HG03439 (cell line): ENCODE measurements at regions not wholly inside any gene's neighbourhood (a gene's known extent, or its start where the extent isn't known, plus 50 kb on each side); places are given as distances from the start of the nearest gene placed in this dataset.
"Not testable (repeated sequence)": the region's sequence is repeated elsewhere in the genome, so short reads cannot be mapped to it uniquely, and the experiment has no call there.

Source experiments
- ATAC-seq: cut with Tn5 transposase; IDR thresholded peaks from one replicate; pipeline ENCODE4 v1.9.1; 2021; ENCODE audit warnings: mild to moderate bottlenecking, moderate library complexity; ENCODE audit not compliant: unreplicated experiment

DNA sequence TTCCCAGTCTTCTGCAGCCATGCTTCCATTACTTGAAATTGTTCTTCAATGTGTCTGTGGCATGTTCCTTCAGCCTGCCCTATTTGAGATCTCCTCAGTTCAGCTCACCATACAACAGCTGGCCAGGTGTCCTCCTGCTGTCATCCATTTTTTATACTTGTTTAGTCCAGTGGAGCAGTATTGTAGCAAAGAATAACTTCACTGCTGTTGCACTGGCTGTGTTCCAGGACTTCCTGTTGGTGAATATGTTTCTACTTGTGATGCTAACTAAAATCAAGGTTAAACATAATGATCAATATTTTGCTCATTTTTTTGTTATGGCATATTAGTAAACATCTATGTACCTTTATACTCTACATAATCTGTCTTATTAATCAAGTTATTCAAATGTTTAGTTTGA, 1394.1 kb downstream of the PCDH9 start:
- no peak for ATAC-seq

DNA sequence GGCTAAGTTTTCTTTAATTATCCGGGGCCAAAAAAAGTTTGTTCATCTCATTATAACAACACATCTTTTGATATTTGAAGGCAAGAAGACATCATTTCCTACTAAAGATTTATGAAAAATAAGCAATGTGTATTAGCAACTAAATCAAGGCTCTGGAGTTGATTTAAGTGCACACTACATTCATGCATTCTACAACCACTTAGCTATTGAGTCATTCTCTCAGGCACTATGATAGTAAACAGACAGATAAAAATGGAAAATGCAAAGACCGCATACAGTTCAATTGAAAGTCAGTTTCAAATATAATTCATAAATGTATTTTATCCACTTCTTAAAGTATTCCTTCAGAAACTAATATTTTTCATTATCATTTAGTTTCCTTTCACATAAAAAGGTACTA, 1395.2 kb downstream of the PCDH9 start:
- no peak for ATAC-seq

DNA sequence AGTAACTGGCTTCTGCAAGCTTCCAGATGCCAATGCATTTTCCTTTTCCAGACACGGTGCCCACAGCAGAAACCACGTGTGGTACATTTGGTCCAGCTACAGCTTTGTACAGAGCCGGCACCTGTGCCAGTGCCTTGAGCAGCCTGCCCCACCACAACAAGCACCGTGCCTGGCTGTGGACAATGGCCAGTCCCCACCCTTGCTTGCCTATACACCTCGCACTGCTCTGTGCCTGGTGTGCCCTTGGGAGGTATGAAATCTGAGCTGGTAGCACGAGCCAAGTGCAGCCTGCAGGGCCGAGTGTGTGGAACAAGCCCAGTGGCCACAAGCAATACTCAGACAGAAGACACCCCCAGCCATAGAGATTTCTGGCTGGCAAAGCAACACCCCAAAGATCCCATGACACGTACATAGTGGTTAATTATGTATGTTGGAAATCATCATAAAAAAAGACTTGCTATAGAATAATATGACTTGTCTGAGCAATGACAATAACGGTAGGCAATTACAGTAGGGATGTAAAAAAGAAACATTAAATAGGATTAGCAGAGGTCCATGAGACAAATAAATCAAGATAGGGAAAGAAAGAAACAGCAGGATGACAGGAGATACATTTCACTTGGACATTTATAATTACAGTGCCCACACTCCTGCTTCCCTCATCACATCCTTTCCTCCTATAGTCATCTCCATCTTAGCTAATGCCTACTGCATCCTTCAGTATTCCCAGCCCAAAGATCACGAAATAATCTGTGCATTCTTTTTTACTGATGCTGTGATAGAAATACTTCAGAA, 1399.5 kb downstream of the PCDH9 start:
- no peak for ATAC-seq

DNA sequence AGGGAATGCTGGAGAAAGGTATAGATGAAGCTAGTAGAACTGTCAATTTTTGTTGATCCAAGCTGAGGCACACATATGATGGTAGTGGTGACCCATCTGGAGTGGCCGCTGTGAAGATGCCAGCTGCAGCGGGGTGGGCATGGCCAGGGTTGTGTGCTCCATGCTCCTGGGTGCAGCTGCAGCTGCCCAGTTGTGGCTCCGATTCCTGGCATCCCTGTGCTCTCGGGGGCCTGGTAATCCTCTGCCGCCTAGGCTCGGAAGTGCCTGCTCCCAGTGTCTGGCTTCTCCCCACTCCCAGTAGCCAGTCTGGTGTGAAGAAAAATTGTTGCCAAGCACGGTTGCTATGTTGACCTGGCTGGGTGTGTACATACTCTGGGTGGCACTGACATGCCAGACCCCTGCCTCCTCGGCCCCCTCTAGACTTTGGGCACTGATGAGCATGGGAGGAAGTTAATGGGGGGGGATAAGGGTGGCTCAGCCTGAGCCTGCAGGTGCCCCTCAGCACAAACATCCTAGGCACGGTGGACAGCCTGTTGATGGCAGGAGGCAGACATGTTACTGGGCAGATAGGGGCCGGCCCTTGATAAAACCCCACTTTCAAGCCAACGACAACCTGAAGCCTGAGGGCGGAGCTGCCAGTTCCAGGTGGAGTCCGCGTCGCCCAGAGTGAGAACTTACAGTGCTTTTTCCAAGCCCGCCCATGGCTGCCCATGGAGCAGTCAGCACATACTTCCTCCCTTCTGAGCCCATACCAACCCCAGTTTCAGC, 1400.7 kb downstream of the PCDH9 start:
- ATAC-seq, result no peak

DNA sequence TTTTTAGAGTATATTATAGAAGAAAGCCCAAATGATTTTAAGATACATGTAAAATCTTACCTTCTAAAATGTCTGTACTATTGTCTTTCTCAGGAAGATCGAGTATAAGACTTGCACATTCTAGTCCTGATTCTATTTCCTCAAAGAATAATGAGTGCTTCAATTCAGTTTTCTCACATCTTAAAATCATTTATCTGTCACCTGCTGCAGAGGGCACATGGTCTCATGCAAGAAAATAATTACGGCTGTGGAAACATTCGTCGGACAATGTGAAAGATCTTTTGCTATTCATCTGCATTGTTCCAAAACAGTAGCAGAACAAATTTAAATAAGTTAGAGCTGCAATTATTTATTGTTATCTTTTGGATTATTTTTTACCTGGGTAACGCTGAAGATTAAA, 1403.5 kb downstream of the PCDH9 start:
- ATAC-seq, result no peak

DNA sequence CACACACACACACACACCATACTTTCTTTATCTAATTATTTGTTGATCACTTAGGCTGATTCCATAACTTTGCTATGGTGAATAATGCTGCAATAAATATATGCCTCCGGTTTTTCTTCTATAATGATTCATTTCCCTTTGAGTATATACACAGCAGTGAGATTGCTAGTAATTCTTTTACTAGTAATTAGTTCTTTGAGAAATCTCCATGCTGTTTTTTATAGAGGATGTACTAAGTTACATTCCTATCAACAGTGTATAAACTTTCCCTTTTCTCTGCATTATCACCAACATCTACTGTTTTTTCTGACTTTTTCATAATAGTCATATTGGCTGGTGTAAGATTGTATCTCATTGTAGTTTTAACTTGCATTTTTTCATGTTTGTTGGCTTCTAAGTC, 1405.1 kb downstream of the PCDH9 start:
- no peak for ATAC-seq

DNA sequence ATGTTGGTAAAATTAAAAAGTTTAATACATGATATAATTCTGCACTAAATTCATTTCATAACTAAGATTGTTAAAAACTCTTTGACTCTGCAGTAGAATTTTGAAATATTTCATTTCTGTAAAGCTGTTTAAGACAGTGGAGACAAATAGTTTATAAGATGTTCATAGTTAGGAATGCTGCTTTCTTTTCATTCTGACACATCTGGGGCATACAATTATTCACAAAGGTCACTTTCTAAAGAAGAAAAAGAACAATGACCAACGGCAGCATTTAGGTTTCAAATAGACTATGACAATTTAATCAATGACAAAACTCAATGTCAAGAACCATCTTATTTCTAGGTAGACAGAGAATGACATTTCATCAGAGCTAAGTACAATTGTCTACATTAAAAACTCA, 1422.1 kb downstream of the PCDH9 start:
- ATAC-seq, result no peak

DNA sequence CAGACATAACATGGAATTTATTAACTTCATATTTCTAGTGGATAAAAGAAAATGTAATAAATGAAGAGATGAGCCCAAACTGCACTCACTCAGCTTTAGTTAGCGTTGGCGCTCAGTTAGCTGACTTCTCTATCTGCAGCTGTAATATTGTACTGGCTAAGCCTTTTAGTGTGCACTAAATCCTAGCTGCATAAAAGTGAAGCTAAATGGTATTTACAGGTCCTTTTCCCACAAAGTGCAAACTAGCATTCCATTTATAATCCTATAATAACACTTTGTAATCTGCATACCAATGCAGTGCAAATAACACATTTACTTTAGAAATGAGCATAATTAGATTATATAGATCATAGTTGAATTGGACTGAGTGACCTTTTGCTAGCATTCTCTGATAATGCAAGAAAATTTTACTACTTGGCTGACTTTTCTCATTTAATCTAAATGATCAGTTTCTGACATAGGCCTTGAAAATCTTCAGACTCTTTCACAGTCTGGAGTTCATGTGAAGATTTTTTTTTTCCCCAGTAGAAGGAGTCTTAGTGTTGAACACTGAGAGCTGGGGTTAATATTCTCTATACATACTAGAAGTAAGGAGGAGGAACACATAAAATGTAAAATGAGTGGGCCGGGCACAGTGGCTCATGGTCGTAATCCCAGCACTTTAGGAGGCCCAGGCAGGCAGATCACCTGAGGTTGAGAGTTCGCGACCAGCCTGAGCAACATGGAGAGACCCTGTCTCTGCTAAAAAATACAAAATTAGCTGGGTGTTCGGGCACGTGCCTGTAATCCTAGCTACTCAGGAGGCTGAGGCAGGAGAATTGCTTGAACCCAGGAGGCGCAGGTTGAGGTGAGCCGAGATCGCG, 1426.4 kb downstream of the PCDH9 start:
- no peak for ATAC-seq

DNA sequence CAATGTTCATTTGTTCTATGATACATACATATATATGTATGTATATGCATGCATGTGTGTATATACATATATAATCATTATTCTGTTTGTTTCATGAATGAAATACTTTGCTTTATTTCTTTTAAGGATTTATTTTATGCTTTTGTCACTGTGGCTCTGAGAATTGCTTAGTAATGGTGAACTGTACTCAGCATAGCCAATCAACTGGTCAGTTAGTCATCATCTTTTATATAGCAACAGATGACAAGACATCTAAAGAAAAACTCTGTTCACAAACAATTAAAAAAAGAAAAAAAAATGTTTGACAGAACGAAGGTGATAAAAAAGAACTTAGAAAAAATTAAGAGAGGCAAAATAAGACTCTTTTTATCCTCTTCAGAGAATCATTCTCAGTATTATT, 1440.3 kb downstream of the PCDH9 start:
- ATAC-seq, result no peak

DNA sequence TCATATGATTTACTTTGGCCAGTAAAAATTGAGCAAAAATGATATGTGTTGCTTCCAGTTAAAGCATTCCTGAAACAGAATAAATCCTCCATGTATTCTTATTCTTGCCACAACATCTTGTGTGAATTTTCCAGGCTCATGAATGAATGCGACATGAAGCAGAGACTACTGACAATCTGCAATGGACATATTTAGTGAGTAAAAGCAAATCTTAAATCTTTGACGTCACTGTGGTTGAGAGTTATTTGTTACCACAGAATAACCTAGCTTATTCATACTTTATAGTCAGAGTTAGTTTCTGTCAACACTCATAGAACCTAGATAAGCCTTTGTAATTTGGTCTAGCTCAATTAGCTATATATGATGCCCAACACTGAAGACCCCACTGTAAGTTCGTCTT, 1443.1 kb downstream of the PCDH9 start:
- ATAC-seq, result no peak

DNA sequence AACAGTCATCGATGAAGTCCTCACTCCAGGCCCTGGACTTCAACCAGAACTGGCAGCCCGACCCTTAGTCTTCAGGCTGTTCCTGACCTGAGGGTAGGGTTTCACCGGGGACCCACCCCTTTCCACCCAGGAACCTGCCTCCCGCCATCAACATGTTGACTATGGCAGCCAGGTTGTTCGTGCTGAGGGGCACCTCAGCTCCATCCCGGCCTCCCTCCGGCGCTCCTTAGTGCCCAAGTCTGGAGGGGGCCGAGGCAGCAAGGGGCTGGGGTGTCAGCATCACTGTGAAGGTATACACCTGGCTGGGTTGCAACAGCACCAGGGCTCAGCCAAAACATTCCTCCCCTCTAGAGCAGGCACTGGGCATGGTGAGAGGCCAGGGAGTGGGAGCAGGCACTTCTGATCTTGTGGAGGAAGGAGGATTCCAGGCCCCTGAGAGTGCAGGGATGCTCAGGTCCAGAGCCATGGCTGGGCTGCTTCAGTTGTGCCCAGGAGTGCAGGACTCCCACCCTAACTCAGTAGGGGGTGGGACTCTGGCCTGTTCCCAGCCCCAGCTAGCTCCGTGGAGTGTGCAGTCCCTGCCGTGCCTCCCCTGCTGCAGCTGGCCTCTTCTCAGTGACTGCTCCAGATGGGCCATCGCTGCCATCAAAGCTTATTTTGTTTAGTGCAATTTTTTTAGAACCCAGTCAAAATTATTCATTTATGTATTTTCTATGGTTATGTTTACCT, 1445.9 kb downstream of the PCDH9 start:
- ATAC-seq, result no peak

DNA sequence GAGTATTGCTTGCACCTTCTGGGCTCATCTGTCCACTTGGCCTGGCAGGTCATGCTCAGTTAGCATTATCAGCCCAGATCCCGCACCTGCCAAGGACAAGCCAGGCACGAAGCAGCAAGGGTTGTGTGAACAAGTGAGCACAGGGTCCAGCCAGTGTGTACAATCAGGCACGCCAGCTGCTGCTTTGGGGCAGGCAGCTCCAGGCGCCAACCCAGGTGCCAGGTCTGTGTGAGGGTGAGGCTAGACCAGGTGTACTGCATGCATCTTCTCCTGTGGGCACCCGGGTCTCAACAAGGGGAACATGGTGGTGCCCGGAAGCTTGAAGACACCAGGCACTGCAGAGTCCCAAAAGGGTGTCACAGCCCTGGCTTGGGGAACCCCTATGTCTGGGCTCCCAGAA, 1446.8 kb downstream of the PCDH9 start:
- no peak for ATAC-seq

DNA sequence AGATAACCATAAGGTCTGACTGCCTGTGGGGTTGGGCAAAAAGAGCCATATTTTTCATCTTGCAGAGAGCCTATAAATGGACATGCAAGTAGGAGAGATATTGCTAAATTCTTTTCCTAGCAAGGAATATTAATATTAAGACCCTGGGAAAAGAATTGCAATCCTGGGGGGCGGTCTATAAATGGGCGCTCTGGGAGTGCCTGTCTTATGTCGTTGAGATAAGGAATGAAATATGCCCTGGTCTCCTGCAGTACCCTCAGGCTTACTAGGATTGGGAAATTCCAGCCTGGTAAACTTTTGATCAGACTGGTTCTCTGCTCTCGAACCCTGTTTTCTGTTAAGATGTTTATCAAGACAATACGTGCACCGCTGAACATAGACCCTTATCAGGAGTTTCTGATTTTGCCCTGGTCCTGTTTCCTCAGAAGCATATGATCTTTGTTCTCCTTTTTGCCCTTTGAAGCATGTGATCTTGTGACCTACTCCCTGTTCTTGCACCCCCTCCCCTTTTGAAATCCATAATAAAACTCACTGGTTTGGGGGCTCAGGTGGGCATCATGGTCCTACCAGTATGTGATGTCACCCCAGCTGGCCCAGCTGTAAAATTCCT, 1458.3 kb downstream of the PCDH9 start:
- ATAC-seq, result not testable (repeated sequence)

DNA sequence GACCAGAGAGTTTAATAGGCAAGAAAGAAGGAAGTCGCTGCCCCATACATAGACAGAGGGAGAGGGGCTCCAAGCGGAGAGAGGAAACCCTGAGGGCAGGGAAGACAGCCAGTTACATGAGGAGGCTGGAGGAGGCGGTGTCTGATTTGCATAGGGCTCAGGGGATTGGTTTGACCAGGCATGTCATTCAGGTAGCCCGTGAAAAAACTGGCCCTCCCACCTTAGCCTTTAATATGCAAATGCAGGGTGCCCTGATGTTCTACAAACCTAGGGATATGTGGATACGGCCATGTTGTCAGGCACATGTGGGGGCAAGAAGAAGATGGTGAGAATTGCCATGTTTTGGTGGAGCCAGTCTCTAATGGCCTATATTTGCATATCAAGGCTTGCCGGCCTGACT, 1461.6 kb downstream of the PCDH9 start:
- no peak for ATAC-seq

DNA sequence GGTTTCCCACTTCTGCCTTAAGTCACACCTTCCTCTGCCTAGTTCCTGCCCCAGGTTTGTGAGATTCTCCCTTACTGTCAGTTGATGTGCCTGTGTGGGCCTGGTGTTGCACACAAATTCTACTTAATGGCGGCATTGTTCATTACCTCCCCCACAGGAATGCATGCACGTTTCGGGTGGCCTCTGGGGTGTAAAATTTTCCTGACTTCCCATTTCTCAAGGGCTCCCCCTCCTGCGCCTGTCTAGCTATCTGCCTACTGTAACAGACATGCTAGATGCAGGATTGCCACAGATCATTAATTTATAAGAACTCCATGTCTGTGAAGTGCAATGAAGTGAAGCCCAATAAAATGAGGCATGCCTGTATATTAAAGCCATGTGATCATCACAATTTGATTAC, 1466.3 kb downstream of the PCDH9 start:
- ATAC-seq, result no peak

DNA sequence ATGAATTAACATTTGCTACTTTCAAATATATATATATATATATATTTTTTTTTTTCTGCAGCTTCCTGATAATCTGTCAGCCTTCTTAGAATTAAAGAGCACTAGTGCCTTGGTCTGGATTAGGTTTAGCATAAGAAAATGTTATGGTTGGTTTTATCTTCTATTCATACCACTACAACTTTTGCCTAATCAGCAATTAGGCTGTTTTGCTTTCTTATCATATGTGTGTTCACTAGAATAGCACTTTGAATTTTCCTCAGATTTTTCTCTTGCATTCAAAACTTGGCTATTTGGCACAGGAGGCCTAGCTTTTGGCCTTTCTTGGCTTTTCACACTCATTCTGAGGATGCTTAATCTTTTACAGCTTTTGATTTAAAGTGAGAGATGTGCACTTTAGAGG, 1468.1 kb downstream of the PCDH9 start:
- no peak for ATAC-seq

DNA sequence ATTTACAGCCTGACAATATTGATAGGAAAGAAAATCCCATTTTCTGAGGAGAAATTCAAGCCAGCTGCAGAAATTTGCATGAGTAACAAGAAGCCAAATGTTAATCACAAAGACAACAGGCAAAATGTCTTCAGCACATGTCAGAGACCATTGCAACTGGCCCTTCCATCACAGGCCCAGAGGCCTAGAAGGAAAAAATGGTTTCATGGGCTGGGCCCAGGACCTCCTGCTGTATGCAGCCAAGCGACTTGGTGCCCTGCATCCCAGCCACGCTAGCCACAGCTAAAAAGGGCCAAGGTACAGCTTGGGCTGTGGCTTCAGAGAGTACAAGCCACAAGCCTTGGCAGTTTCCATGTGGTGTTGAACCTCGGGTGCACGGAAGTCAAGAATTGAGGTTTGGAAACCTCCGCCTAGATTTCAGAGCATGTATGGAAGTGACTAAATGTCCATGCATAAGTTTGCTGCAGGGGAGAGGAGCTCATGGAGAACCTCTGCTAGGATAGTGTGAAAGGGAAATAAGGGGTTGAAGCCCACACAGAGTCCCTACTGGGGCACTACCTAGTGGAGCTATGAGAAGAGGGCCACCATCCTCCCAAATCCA, 1474.0 kb downstream of the PCDH9 start:
- ATAC-seq, result no peak

DNA sequence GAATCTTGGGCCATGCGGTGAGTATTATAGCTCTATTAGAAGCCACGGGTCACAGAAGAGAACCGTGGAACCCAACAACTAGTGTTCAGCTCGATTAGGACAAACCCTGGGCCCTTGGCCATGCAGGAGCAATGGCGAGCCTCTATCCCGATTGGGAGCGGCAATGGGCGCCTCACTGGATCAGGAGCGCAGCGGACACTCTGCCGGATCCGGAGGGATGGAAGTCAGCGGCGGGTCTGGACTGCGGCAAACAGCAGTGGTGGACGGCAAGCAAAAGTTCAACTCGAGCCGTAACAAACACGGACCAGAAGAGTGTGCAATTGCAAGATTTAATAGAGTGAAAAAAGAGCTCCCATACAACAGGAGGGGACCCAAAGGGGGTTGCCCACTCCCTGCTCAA, 1481.9 kb downstream of the PCDH9 start:
- no peak for ATAC-seq

DNA sequence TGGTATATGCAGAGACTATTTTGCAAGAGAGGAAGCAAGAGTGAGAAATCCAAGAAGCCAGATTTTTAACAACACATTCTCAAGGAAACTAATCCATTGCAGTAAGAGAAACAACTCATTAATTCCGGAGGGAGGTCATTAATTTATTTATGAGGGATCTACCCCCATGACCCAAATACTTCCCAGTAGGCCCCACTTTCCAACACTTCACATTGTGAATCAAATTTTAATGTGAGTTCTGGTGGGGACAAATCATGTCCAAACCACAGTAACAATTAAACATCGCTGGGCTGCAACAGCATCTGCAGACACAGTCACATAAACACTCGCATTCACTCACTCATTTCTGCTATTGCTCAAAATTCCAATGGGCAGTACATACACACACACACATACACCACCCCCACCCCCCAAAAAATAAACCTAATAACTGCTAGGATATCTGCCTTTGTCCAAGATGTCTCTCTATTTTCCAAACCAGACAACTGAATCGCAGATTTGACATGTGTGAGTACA, 1483.7 kb downstream of the PCDH9 start:
- ATAC-seq, result no peak

DNA sequence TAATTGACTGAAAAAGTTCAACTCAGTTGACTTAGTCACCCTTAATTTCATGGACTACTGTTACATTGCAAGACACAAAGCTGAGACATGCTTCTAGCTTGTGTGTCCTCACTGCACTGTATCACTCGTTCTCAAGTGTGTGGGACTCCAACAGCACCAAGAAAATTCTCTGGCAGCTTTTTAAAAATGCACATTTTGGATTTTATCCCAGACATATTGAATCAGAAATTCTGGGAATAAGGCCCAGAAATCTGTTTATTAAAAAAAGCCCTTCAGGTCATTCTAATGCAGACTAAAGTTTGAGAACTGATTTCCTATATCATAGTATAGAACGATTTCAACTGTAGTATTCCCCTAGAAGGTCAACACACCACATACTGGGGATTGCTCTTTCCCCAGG, 1485.3 kb downstream of the PCDH9 start:
- no peak for ATAC-seq
